ENCODE measurements at regions not wholly inside any gene's neighbourhood (a gene's known extent, or its start where the extent isn't known, plus 50 kb on each side); places are given as distances from the start of the nearest gene placed in this dataset.

DNA sequence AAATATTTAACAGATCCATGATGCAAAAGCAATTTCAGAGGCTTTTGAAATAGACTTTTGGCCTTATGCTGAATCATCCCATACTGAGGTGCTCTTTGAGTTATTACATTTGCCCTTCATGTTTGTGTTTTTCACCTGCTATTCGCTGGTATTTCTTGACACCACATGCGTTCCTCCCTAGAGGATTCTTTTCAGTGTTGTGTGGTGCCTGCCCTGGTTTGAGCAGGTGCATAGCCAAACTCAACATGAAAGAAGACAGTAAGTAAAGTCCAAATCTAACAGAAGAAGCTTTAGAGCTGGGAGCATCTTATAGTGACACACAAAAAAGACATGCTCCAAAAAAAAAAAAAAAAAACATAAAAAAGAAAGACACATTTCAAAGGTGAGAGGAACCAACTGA lies 796.3 kb downstream of the SEMA5A start:
- Histone ChIP-seq H3K9me3 (no peaks in the 10 kb centered on the region), H3K79me2 (ENCODE audit: insufficient read depth) (no peaks in the 10 kb centered on the region), H3K27ac (ENCODE audit: low read depth in 2 of 2, low read length in 1 of 2) (no peak overlapping the region), H3K9me2 (no peaks in the 10 kb centered on the region), H3K4me2 (no peak overlapping the region), H3K4me1 (ENCODE audit: control insufficient read depth in 1 of 2, insufficient read depth in 2 of 2, low read depth in 1 of 2, low read length in 1 of 2) (no peaks in the 10 kb centered on the region), H3F3A (replicated peaks; ENCODE audit: insufficient read depth) (no peaks in the 10 kb centered on the region), H2AFZ (ENCODE audit: low read depth) (no peak overlapping the region), H3K36me3 (replicated peaks in 1 of 2; ENCODE audit: control insufficient read depth in 1 of 2, insufficient read depth in 2 of 2, low read length in 1 of 2) (no peaks in the 10 kb centered on the region), H3K4me3 (ENCODE audit: low read depth in 2 of 2, low read length in 1 of 2) (no peak overlapping the region), H3K27me3 (ENCODE audit: insufficient read depth) (no peaks in the 10 kb centered on the region), H3K9ac (no peak overlapping the region), H4K20me1 (ENCODE audit: insufficient read depth) (no peaks in the 10 kb centered on the region)
- WGBS (ENCODE audit: low lambda C conversion rate), result 70% methylated on average over 2 of the region's 2 CpGs
- TF ChIP-seq RXRA (IDR thresholded peaks at IDR 0.05; ENCODE audit: borderline replicate concordance, low read depth), result no peak
- TF ChIP-seq CHD2 (IDR thresholded peaks at IDR 0.05; ENCODE audit: low read length, partially characterized antibody), result no peak
- no peak for TF ChIP-seq POLR2AphosphoS5 (IDR thresholded peaks at IDR 0.05; ENCODE audit: low read depth, low read length)
- TF ChIP-seq, protein P1, sequence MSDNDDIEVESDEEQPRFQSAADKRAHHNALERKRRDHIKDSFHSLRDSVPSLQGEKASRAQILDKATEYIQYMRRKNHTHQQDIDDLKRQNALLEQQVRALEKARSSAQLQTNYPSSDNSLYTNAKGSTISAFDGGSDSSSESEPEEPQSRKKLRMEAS (IDR thresholded peaks at IDR 0.05; ENCODE audit: low read depth), result no peak
- TF ChIP-seq SIN3A (IDR thresholded peaks at IDR 0.05; ENCODE audit: borderline replicate concordance, low read depth, low read length), result no peak
- TF ChIP-seq, protein P2, sequence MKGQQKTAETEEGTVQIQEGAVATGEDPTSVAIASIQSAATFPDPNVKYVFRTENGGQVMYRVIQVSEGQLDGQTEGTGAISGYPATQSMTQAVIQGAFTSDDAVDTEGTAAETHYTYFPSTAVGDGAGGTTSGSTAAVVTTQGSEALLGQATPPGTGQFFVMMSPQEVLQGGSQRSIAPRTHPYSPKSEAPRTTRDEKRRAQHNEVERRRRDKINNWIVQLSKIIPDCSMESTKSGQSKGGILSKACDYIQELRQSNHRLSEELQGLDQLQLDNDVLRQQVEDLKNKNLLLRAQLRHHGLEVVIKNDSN (IDR thresholded peaks at IDR 0.05; ENCODE audit: borderline replicate concordance, low read depth), result no peak
- TF ChIP-seq SMC3 (IDR thresholded peaks at IDR 0.05; ENCODE audit: low read depth, low read length), result no peak
- TF ChIP-seq NRF1 (IDR thresholded peaks at IDR 0.05; ENCODE audit: low read depth, low read length), result no peak
- no peak for TF ChIP-seq FOXJ3 (CRISPR knock-in tag; IDR thresholded peaks at IDR 0.05)
- TF ChIP-seq, protein P3, sequence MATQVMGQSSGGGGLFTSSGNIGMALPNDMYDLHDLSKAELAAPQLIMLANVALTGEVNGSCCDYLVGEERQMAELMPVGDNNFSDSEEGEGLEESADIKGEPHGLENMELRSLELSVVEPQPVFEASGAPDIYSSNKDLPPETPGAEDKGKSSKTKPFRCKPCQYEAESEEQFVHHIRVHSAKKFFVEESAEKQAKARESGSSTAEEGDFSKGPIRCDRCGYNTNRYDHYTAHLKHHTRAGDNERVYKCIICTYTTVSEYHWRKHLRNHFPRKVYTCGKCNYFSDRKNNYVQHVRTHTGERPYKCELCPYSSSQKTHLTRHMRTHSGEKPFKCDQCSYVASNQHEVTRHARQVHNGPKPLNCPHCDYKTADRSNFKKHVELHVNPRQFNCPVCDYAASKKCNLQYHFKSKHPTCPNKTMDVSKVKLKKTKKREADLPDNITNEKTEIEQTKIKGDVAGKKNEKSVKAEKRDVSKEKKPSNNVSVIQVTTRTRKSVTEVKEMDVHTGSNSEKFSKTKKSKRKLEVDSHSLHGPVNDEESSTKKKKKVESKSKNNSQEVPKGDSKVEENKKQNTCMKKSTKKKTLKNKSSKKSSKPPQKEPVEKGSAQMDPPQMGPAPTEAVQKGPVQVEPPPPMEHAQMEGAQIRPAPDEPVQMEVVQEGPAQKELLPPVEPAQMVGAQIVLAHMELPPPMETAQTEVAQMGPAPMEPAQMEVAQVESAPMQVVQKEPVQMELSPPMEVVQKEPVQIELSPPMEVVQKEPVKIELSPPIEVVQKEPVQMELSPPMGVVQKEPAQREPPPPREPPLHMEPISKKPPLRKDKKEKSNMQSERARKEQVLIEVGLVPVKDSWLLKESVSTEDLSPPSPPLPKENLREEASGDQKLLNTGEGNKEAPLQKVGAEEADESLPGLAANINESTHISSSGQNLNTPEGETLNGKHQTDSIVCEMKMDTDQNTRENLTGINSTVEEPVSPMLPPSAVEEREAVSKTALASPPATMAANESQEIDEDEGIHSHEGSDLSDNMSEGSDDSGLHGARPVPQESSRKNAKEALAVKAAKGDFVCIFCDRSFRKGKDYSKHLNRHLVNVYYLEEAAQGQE (IDR thresholded peaks at IDR 0.05; ENCODE audit: low read depth, low read length), result no peak
- TF ChIP-seq ELF1 (IDR thresholded peaks at IDR 0.05), result no peak
- no peak for TF ChIP-seq MEF2A (IDR thresholded peaks at IDR 0.05; ENCODE audit: borderline replicate concordance, low read depth)
- TF ChIP-seq JUND (IDR thresholded peaks at IDR 0.05), result no peak
- no peak for TF ChIP-seq FOXM1 (IDR thresholded peaks at IDR 0.05; ENCODE audit: low read depth)
- POLR2A ChIA-PET, result no interaction called here
- CTCF ChIA-PET, result no interaction called here
- DNase-seq, result no peak

DNA sequence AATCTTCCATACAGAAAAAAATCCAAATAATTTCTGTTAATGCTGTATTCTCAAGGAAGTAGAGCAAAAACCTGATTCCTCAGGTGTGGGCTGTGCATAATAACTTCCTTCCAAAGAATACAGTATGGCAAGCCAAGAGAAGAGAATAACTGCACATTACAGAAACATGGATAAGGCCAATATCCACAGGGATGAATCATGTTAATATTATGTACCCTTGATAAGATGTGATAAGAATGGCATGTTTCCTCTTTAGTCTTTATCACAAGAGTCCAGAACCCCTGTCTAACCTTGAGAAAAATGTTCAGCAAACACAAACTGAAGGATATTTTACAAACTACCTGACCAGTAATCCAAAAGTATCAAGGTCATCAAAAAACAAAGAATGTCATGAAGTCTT lies 795.8 kb downstream of the SEMA5A start:
- ChIA-PET POLR2A (no interaction called here), CTCF (no interaction called here)
- Histone ChIP-seq H3K27ac (ENCODE audit: low read depth in 2 of 2, low read length in 1 of 2) (no peak overlapping the region), H3K79me2 (ENCODE audit: insufficient read depth) (no peaks in the 10 kb centered on the region), H3K4me3 (ENCODE audit: low read depth in 2 of 2, low read length in 1 of 2) (no peak overlapping the region), H3K36me3 (replicated peaks in 1 of 2; ENCODE audit: control insufficient read depth in 1 of 2, insufficient read depth in 2 of 2, low read length in 1 of 2) (no peaks in the 10 kb centered on the region), H3F3A (replicated peaks; ENCODE audit: insufficient read depth) (no peaks in the 10 kb centered on the region), H3K4me2 (no peak overlapping the region), H3K9me3 (no peaks in the 10 kb centered on the region), H3K4me1 (ENCODE audit: control insufficient read depth in 1 of 2, insufficient read depth in 2 of 2, low read depth in 1 of 2, low read length in 1 of 2) (no peaks in the 10 kb centered on the region), H2AFZ (ENCODE audit: low read depth) (no peak overlapping the region), H4K20me1 (ENCODE audit: insufficient read depth) (no peaks in the 10 kb centered on the region), H3K27me3 (ENCODE audit: insufficient read depth) (no peaks in the 10 kb centered on the region), H3K9ac (no peak overlapping the region), H3K9me2 (no peaks in the 10 kb centered on the region)
- TF ChIP-seq SMC3 (IDR thresholded peaks at IDR 0.05; ENCODE audit: low read depth, low read length), result no peak
- no peak for TF ChIP-seq FOSL2 (IDR thresholded peaks at IDR 0.05; ENCODE audit: borderline replicate concordance, low read depth)
- TF ChIP-seq EP300 (IDR thresholded peaks at IDR 0.05; ENCODE audit: borderline replicate concordance in 1 of 2, low read depth in 1 of 2, low read length in 1 of 2), result no peak
- TF ChIP-seq, protein P1 (IDR thresholded peaks at IDR 0.05; ENCODE audit: low read depth), result no peak
- no peak for DNase-seq

Data from SK-N-SH (cell line).